Transverse colon (tissue), 4 donors: ENCODE measurements at regions not wholly inside any gene's neighbourhood (a gene's known extent, or its start where the extent isn't known, plus 50 kb on each side); places are given as distances from the start of the nearest gene placed in this dataset.

ENCODE experiments used
- EP300 ChIP-seq: sonication (generic); formaldehyde crosslinking; IDR thresholded peaks from one replicate; pipeline ENCODE4 v1.6.1; 2017; ENCODE audit warnings: antibody characterized with exemption, low read depth
- POLR2A ChIP-seq: fragments of 450-650 bp; IDR thresholded peaks from one replicate; pipeline ENCODE4 v1.6.1; 2016; ENCODE audit warnings: antibody characterized with exemption, mild to moderate bottlenecking, moderate library complexity
- POLR2AphosphoS5 ChIP-seq, 3 donors: sonication (generic); formaldehyde crosslinking; IDR thresholded peaks; one replicate each; pipeline ENCODE4 v1.6.1; 2016; ENCODE audit warnings: antibody characterized with exemption in 3 of 3
- TF ChIP-seq, protein P1 (sequence below), 5 experiments: fragments of 200-600 bp in 3 of 5; fragments of 450-650 bp in 2 of 5; sonication (generic) in 3 of 5; IDR thresholded peaks; 1 replicate in 2 of 5; 2 replicates in 3 of 5; pipeline ENCODE4 v1.5.1; 2016 to 2017; ENCODE audit warnings: antibody characterized with exemption in 5 of 5, inconsistent platforms in 3 of 5, mild to moderate bottlenecking in 2 of 5, moderate library complexity in 1 of 5

DNA sequence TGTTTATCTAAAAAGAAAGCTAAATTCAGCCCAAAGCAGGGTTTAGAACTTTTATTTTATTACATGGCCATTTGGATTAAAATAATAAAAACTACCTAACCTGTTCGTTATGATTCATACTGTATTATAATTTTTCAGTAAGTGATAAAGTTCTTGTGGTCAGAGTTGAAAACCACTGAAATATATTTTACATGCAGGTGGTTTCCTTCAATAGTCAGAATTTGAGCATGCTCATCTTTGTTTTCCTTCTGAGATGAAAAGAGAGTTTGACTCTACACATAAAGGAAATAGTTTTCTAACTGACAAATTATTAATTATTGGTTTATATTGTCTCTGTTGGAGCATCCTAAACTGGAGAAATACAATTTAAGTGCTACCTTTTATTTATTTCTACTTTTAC is 114.0 kb upstream of the FKBP1C start:
- TF ChIP-seq POLR2A, result no peak
- TF ChIP-seq, protein P1, sequence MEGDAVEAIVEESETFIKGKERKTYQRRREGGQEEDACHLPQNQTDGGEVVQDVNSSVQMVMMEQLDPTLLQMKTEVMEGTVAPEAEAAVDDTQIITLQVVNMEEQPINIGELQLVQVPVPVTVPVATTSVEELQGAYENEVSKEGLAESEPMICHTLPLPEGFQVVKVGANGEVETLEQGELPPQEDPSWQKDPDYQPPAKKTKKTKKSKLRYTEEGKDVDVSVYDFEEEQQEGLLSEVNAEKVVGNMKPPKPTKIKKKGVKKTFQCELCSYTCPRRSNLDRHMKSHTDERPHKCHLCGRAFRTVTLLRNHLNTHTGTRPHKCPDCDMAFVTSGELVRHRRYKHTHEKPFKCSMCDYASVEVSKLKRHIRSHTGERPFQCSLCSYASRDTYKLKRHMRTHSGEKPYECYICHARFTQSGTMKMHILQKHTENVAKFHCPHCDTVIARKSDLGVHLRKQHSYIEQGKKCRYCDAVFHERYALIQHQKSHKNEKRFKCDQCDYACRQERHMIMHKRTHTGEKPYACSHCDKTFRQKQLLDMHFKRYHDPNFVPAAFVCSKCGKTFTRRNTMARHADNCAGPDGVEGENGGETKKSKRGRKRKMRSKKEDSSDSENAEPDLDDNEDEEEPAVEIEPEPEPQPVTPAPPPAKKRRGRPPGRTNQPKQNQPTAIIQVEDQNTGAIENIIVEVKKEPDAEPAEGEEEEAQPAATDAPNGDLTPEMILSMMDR (IDR thresholded peaks at IDR 0.05), result no peak
- no peak for TF ChIP-seq POLR2AphosphoS5 (IDR thresholded peaks at IDR 0.05)
- no peak for TF ChIP-seq EP300
